IMR-90 (cell line): ENCODE measurements at regions not wholly inside any gene's neighbourhood (a gene's known extent, or its start where the extent isn't known, plus 50 kb on each side); places are given as distances from the start of the nearest gene placed in this dataset.

Experiments
- ATAC-seq: fragments of 200-7000 bp; cut with Tn5 transposase; 2 replicates; pipeline ENCODE4 v1.9.1; 2020; ENCODE audit warnings: low read depth, mild to moderate bottlenecking, moderate library complexity
- BruUV-seq: library from RNA; stranded (reverse); fragments of 400-500 nt; replicated peaks from 2 replicates; lab custom pipeline; 2021; lab: Mats Ljungman, UMichigan
- CTCF ChIA-PET: fragments of 300-600 bp; formaldehyde crosslinking; extraction: SDS; loops from one replicate; lab custom pipeline; 2021; ENCODE audit warnings: antibody characterized with exemption; lab: Yijun Ruan, JAX
- POLR2A ChIA-PET: fragments of 300-600 bp; sonication (Branson Sonifier 250); formaldehyde crosslinking; loops from one replicate; lab custom pipeline; 2022; ENCODE audit warnings: antibody characterized with exemption; ENCODE audit not compliant: unreplicated experiment; lab: Charles Lee
- DNase-seq: peaks from one replicate; pipeline ENCODE4 v3.0.0; 2013
- H2AFZ ChIP-seq: replicated peaks from 2 replicates; pipeline ENCODE3; 2013; ENCODE audit warnings: low read length, mild to moderate bottlenecking; ENCODE audit not compliant: poor library complexity
- H2AK5ac ChIP-seq: 2 replicates; pipeline ENCODE4 v1.6.1; 2013; ENCODE audit warnings: low read depth, low read length, inconsistent platforms
- H2AK9ac ChIP-seq: replicated peaks from 2 replicates; pipeline ENCODE3; 2013; ENCODE audit warnings: mild to moderate bottlenecking, low read depth, low read length, moderate library complexity; ENCODE audit not compliant: poor library complexity
- H2BK120ac ChIP-seq: 2 replicates; pipeline ENCODE4 v1.6.1; 2013; ENCODE audit warnings: low read depth, low read length, inconsistent platforms
- H2BK15ac ChIP-seq: 3 replicates; pipeline ENCODE4 v1.6.1; 2013; ENCODE audit warnings: low read depth, low read length, inconsistent platforms
- H2BK20ac ChIP-seq: 2 replicates; pipeline ENCODE4 v1.6.1; 2013; ENCODE audit warnings: low read depth, mild to moderate bottlenecking, inconsistent platforms, low read length, moderate library complexity
- H2BK5ac ChIP-seq: 2 replicates; pipeline ENCODE4 v1.6.1; 2013; ENCODE audit warnings: mild to moderate bottlenecking, low read depth, low read length, inconsistent platforms; ENCODE audit not compliant: poor library complexity, severe bottlenecking
- H3K14ac ChIP-seq: replicated peaks from 2 replicates; pipeline ENCODE4 v1.6.1; 2013; ENCODE audit warnings: low read depth, low read length, inconsistent platforms
- H3K18ac ChIP-seq: 2 replicates; pipeline ENCODE4 v1.6.1; 2013; ENCODE audit warnings: low read depth, low read length, control low read depth
- H3K23ac ChIP-seq: 2 replicates; pipeline ENCODE4 v1.6.1; 2013; ENCODE audit warnings: low read depth, low read length, inconsistent platforms
- H3K27ac ChIP-seq: 2 replicates; pipeline ENCODE4 v1.5.1; 2013; ENCODE audit warnings: mild to moderate bottlenecking, control low read depth, low read length; ENCODE audit not compliant: insufficient read depth
- H3K27me3 ChIP-seq: 2 replicates; pipeline ENCODE4 v1.6.1; 2013; ENCODE audit warnings: low read length; ENCODE audit not compliant: control insufficient read depth, insufficient read depth
- H3K36me3 ChIP-seq: 2 replicates; pipeline ENCODE4 v1.6.1; 2013; ENCODE audit warnings: low read length, mixed read lengths; ENCODE audit not compliant: control insufficient read depth, insufficient read depth
- H3K4ac ChIP-seq: 2 replicates; pipeline ENCODE4 v1.6.1; 2013; ENCODE audit warnings: low read depth, low read length, inconsistent platforms
- H3K4me1 ChIP-seq: 2 replicates; pipeline ENCODE4 v1.6.1; 2013; ENCODE audit warnings: low read length, mixed read lengths; ENCODE audit not compliant: control insufficient read depth, insufficient read depth
- H3K4me2 ChIP-seq: 2 replicates; pipeline ENCODE4 v1.6.1; 2013; ENCODE audit warnings: low read depth, mild to moderate bottlenecking, control low read depth, low read length, moderate library complexity
- H3K4me3 ChIP-seq: 2 replicates; pipeline ENCODE4 v1.5.1; 2013; ENCODE audit warnings: low read depth, mild to moderate bottlenecking, control low read depth, low read length, moderate library complexity; ENCODE audit not compliant: insufficient read depth
- H3K56ac ChIP-seq: 2 replicates; pipeline ENCODE4 v1.6.1; 2013; ENCODE audit warnings: low read length, inconsistent platforms; ENCODE audit not compliant: insufficient read depth; ENCODE audit errors: extremely low read depth
- H3K79me1 ChIP-seq, 2 experiments: 2 replicates each; pipeline ENCODE4 v1.6.1; 2013; ENCODE audit warnings: low read length in 2 of 2, inconsistent platforms in 1 of 2, low read depth in 1 of 2
- H3K9ac ChIP-seq: 2 replicates; pipeline ENCODE4 v1.6.1; 2013; ENCODE audit warnings: low read depth, low read length, control low read depth
- H3K9me1 ChIP-seq: 2 replicates; pipeline ENCODE4 v1.6.1; 2013; ENCODE audit warnings: low read length, inconsistent platforms; ENCODE audit not compliant: insufficient read depth
- H3K9me3 ChIP-seq: 2 replicates; pipeline ENCODE4 v1.6.1; 2013; ENCODE audit warnings: low read length; ENCODE audit not compliant: control insufficient read depth, insufficient read depth
- H4K20me1 ChIP-seq: 2 replicates; pipeline ENCODE4 v1.6.1; 2013; ENCODE audit warnings: low read length, inconsistent platforms; ENCODE audit not compliant: insufficient read depth
- H4K5ac ChIP-seq: 2 replicates; pipeline ENCODE4 v1.6.1; 2013; ENCODE audit warnings: mild to moderate bottlenecking, low read depth, low read length, control low read depth
- H4K8ac ChIP-seq, 2 experiments: 2 replicates each; pipeline ENCODE4 v1.6.1; 2013; ENCODE audit warnings: low read depth in 2 of 2, low read length in 2 of 2, control low read depth in 1 of 2, inconsistent platforms in 1 of 2
- H4K91ac ChIP-seq: 2 replicates; pipeline ENCODE4 v1.6.1; 2013; ENCODE audit warnings: low read depth, low read length, inconsistent platforms; ENCODE audit not compliant: insufficient read depth
- BHLHE40 ChIP-seq: fragments of 150-350 bp; IDR thresholded peaks from 2 replicates; pipeline ENCODE4 v1.6.1; 2016; ENCODE audit warnings: mild to moderate bottlenecking, low read depth, low read length
- CEBPB ChIP-seq: IDR thresholded peaks from 2 replicates; pipeline ENCODE4 v1.6.1; 2012; ENCODE audit warnings: low read depth, low read length, improper control_type of control experiment
- CHD1 ChIP-seq: IDR thresholded peaks from 2 replicates; pipeline ENCODE4 v1.6.1; 2012; ENCODE audit warnings: low read depth, low read length, improper control_type of control experiment
- FOS ChIP-seq: fragments of 150-350 bp; IDR thresholded peaks from 2 replicates; pipeline ENCODE4 v1.6.1; 2016; ENCODE audit warnings: low read depth, low read length
- MAFK ChIP-seq: IDR thresholded peaks from 2 replicates; pipeline ENCODE4 v1.6.1; 2012; ENCODE audit warnings: low read depth, low read length, improper control_type of control experiment
- MXI1 ChIP-seq: IDR thresholded peaks from 2 replicates; pipeline ENCODE4 v1.6.1; 2012; ENCODE audit warnings: low read depth, mild to moderate bottlenecking, low read length, moderate library complexity, borderline replicate concordance
- NFE2L2 ChIP-seq: fragments of 150-350 bp; IDR thresholded peaks from 2 replicates; pipeline ENCODE4 v1.6.1; 2016; ENCODE audit warnings: low read depth, mild to moderate bottlenecking, low read length
- POLR2A ChIP-seq: IDR thresholded peaks from 2 replicates; pipeline ENCODE4 v1.6.1; 2012; ENCODE audit warnings: mild to moderate bottlenecking, low read depth, low read length
- RAD21 ChIP-seq: IDR thresholded peaks from 2 replicates; pipeline ENCODE4 v1.6.1; 2012; ENCODE audit warnings: low read length, improper control_type of control experiment
- RCOR1 ChIP-seq: IDR thresholded peaks from 2 replicates; pipeline ENCODE4 v1.6.1; 2012; ENCODE audit warnings: mild to moderate bottlenecking, low read length, improper control_type of control experiment; ENCODE audit not compliant: insufficient replicate concordance
- SMC3 ChIP-seq: fragments of 150-350 bp; IDR thresholded peaks from 2 replicates; pipeline ENCODE4 v1.6.1; 2016; ENCODE audit warnings: low read depth, mild to moderate bottlenecking, antibody characterized with exemption, low read length, moderate library complexity
- WGBS, 2 experiments: methylation state at CpG; one replicate each; pipeline versions ENCODE4 v1.1.5 to v1.1.7; 2013; ENCODE audit warnings: missing lambda C conversion rate in 2 of 2; ENCODE audit not compliant: insufficient read length in 1 of 2; ENCODE audit errors: extremely low coverage in 2 of 2; 5-methylcytosine and 5-hydroxymethylcytosine counted together
- dilution Hi-C: fragments of 300-500 bp; cut with HindIII; formaldehyde crosslinking; loops from one replicate; pipeline ENCODE4 v1.14.3; 2018; ENCODE audit warnings: low sequenced_read_pairs; ENCODE audit not compliant: unreplicated experiment
- in situ Hi-C: fragments of 300-500 bp; cut with MboI; formaldehyde crosslinking; loops from 3 replicates; pipeline ENCODE4 v1.14.3; 2019; ENCODE audit warnings: low sequenced_read_pairs, inconsistent platforms, mixed read lengths
- intact Hi-C: fragments of 100-400 bp; cut with micrococcal nuclease; formaldehyde crosslinking; loops from 2 replicates; pipeline ENCODE4 v1.10.0; 2022
- TF ChIP-seq, protein P1 (sequence below): fragments of 150-350 bp; IDR thresholded peaks from 2 replicates; pipeline ENCODE4 v1.6.1; 2017; ENCODE audit warnings: mild to moderate bottlenecking, antibody characterized with exemption, low read length, low read depth
- TF ChIP-seq, protein P2 (sequence below): conservative IDR thresholded peaks from 2 replicates; pipeline ENCODE4 v1.5.1; 2012; ENCODE audit warnings: mild to moderate bottlenecking, low read depth, low read length, improper control_type of control experiment
- TF ChIP-seq, protein P3 (sequence below): fragments of 150-350 bp; IDR thresholded peaks from 2 replicates; pipeline ENCODE4 v1.6.1; 2016; ENCODE audit warnings: low read depth, mild to moderate bottlenecking, low read length, moderate library complexity, borderline replicate concordance

DNA sequence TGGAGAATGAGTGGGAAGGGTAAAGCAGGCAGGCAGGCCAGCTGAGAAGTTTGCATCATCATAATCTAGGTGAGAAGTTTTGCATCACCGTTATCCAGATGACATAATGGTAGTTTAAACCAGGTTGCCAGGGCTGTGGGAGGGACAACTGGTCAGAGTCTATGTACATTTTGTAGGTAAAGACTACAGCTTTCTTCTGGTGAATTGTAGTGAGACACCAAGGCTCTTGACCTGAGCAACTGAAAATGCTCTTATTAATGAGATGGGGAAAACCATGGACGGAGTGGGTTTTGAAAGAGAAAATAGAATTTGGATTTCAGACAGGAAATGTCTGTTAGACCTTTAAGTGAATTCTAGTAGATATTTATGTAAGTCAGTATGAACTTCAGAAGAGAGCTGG, 76.0 kb upstream of the VEGFC start:
- intact Hi-C loops (no loop called here), in situ Hi-C loops (no loop called here), dilution Hi-C loops (no loop called here)
- H3K23ac ChIP-seq = no peak overlapping the region
- H3K4me1 ChIP-seq = no peaks in the 10 kb centered on the region
- H3K36me3 ChIP-seq = no peaks in the 10 kb centered on the region
- H3K56ac ChIP-seq = no peak overlapping the region
- no peak overlapping the region for H2AFZ ChIP-seq
- H3K4me3 ChIP-seq = no peak overlapping the region
- POLR2A ChIA-PET = no interaction called here
- no peak for ATAC-seq
- no peak overlapping the region for H4K5ac ChIP-seq
- no peak overlapping the region for H2BK120ac ChIP-seq
- H2AK9ac ChIP-seq = no peak overlapping the region
- no peak overlapping the region for H3K27ac ChIP-seq
- H3K9me1 ChIP-seq = no peaks in the 10 kb centered on the region
- TF ChIP-seq, protein P1, sequence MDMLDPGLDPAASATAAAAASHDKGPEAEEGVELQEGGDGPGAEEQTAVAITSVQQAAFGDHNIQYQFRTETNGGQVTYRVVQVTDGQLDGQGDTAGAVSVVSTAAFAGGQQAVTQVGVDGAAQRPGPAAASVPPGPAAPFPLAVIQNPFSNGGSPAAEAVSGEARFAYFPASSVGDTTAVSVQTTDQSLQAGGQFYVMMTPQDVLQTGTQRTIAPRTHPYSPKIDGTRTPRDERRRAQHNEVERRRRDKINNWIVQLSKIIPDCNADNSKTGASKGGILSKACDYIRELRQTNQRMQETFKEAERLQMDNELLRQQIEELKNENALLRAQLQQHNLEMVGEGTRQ = no peak
- no peak for TF ChIP-seq RCOR1
- TF ChIP-seq CEBPB = no peak
- TF ChIP-seq SMC3 = no peak
- no peak for TF ChIP-seq MAFK
- TF ChIP-seq FOS = no peak
- no peak for TF ChIP-seq POLR2A
- TF ChIP-seq, protein P2, sequence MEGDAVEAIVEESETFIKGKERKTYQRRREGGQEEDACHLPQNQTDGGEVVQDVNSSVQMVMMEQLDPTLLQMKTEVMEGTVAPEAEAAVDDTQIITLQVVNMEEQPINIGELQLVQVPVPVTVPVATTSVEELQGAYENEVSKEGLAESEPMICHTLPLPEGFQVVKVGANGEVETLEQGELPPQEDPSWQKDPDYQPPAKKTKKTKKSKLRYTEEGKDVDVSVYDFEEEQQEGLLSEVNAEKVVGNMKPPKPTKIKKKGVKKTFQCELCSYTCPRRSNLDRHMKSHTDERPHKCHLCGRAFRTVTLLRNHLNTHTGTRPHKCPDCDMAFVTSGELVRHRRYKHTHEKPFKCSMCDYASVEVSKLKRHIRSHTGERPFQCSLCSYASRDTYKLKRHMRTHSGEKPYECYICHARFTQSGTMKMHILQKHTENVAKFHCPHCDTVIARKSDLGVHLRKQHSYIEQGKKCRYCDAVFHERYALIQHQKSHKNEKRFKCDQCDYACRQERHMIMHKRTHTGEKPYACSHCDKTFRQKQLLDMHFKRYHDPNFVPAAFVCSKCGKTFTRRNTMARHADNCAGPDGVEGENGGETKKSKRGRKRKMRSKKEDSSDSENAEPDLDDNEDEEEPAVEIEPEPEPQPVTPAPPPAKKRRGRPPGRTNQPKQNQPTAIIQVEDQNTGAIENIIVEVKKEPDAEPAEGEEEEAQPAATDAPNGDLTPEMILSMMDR = no peak
- TF ChIP-seq, protein P3, sequence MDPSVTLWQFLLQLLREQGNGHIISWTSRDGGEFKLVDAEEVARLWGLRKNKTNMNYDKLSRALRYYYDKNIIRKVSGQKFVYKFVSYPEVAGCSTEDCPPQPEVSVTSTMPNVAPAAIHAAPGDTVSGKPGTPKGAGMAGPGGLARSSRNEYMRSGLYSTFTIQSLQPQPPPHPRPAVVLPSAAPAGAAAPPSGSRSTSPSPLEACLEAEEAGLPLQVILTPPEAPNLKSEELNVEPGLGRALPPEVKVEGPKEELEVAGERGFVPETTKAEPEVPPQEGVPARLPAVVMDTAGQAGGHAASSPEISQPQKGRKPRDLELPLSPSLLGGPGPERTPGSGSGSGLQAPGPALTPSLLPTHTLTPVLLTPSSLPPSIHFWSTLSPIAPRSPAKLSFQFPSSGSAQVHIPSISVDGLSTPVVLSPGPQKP = no peak
- TF ChIP-seq CHD1 = no peak
- TF ChIP-seq RAD21 = no peak
- no peak for TF ChIP-seq NFE2L2
- TF ChIP-seq BHLHE40 = no peak
- TF ChIP-seq MXI1 = no peak
- no peaks in the 10 kb centered on the region for H4K20me1 ChIP-seq
- H2BK15ac ChIP-seq = no peak overlapping the region
- no peaks in the 10 kb centered on the region; a peak in 1 of 4 replicates for H3K79me1 ChIP-seq
- no peak overlapping the region for H2BK5ac ChIP-seq
- H3K14ac ChIP-seq = no peak overlapping the region
- H4K91ac ChIP-seq = no peak overlapping the region
- WGBS, 2 experiments = 43% methylated on average over 1 of the region's 2 CpGs; no CpG with 5 or more reads in 1 of the 2 experiments
- H3K9ac ChIP-seq = no peak overlapping the region
- DNase-seq = no peak
- no peaks in the 10 kb centered on the region for H3K27me3 ChIP-seq
- CTCF ChIA-PET = no interaction called here
- BruUV-seq = no TSS peak
- H3K4me2 ChIP-seq = no peak overlapping the region
- H3K4ac ChIP-seq = no peak overlapping the region
- no peaks in the 10 kb centered on the region for H3K9me3 ChIP-seq
- no peak overlapping the region for H3K18ac ChIP-seq
- H4K8ac ChIP-seq = no peak overlapping the region
- no peak overlapping the region for H2AK5ac ChIP-seq
- H2BK20ac ChIP-seq = no peak overlapping the region
